Right lobe of liver (tissue), 6 donors: ENCODE measurements at regions not wholly inside any gene's neighbourhood (a gene's known extent, or its start where the extent isn't known, plus 50 kb on each side); places are given as distances from the start of the nearest gene placed in this dataset.

Source experiments
- ATAC-seq, 4 donors: fragments of 200-7000 bp; cut with Tn5 transposase; one replicate each; pipeline ENCODE4 v1.9.1; 2020; ENCODE audit warnings: mild to moderate bottlenecking in 4 of 4, moderate library complexity in 4 of 4
- DNase-seq, 3 donors: peaks; one replicate each; pipeline ENCODE4 v3.0.0-alpha.2; 2020
- H3K27ac ChIP-seq, 3 donors: fragments of 200-600 bp; one replicate each; pipeline ENCODE4 v1.8.0; 2022
- H3K27me3 ChIP-seq, 2 donors: fragments of 200-600 bp; one replicate each; pipeline ENCODE4 v1.8.0; 2022
- H3K36me3 ChIP-seq, 4 donors: fragments of 200-600 bp; sonication (generic) in 1 of 4; one replicate each; pipeline versions ENCODE4 v1.5.1 to v1.8.0; 2017 to 2022; ENCODE audit warnings: control low read depth in 1 of 4
- H3K4me1 ChIP-seq, 4 donors: fragments of 200-600 bp; sonication (generic) in 1 of 4; one replicate each; pipeline versions ENCODE4 v1.5.1 to v1.8.0; 2017 to 2022; ENCODE audit warnings: control low read depth in 1 of 4
- H3K4me3 ChIP-seq, 3 donors: fragments of 200-600 bp; one replicate each; pipeline ENCODE4 v1.8.0; 2022
- H3K9me3 ChIP-seq, 4 donors: fragments of 200-600 bp; sonication (generic) in 1 of 4; one replicate each; pipeline versions ENCODE4 v1.5.1 to v1.8.0; 2017 to 2022; ENCODE audit warnings: control low read depth in 1 of 4
- CTCF ChIP-seq, 4 donors: fragments of 200-600 bp in 3 of 4; fragments of 450-650 bp in 1 of 4; IDR thresholded peaks; one replicate each; pipeline versions ENCODE4 v1.5.1 to v1.8.0; 2016 to 2022; ENCODE audit warnings: antibody characterized with exemption in 4 of 4, mild to moderate bottlenecking in 2 of 4
- POLR2A ChIP-seq: fragments of 450-650 bp; IDR thresholded peaks from one replicate; pipeline ENCODE4 v1.6.1; 2017; ENCODE audit warnings: antibody characterized with exemption, mild to moderate bottlenecking
- WGBS: methylation state at CpG from one replicate; pipeline ENCODE4 v1.1.6; 2018; ENCODE audit warnings: low coverage, low lambda C conversion rate; ENCODE audit not compliant: insufficient coverage; ENCODE audit errors: missing lambda C conversion rate; 5-methylcytosine and 5-hydroxymethylcytosine counted together
- intact Hi-C, 2 donors: fragments of 100-400 bp; cut with DNase I; formaldehyde crosslinking; loops; one replicate each; pipeline versions ENCODE4 v1.11.2 to v1.14.1; 2022
- donor health status: DM: no; HTN: yes; CAD: no.
- donor health status: DM: no; HTN: no; CAD: no.
- donor health status: DM: no; HTN: no; CAD: no.
- donor health status: DM: no; HTN: yes; CAD: no.
- donor health status: DM: no; HTN: yes; CAD: no.

GRCh38 chr3:28791713-28792255, 443.2 kb upstream of the AZI2 start:
- no peak for ATAC-seq
- Histone ChIP-seq H3K4me1 (no peaks in the 10 kb centered on the region), H3K36me3 (no peaks in the 10 kb centered on the region)

GRCh38 chr3:28792604-28793003, 444.0 kb upstream of the AZI2 start:
- Histone ChIP-seq H3K27me3 (no peaks in the 10 kb centered on the region), H3K27ac (no peak overlapping the region), H3K9me3 (no peaks in the 10 kb centered on the region), H3K4me3 (no peak overlapping the region), H3K4me1 (no peaks in the 10 kb centered on the region), H3K36me3 (no peaks in the 10 kb centered on the region)
- no peak for TF ChIP-seq POLR2A
- TF ChIP-seq CTCF (IDR thresholded peaks at IDR 0.05): no peak
- WGBS: 60% methylated on average over 2 of the region's 2 CpGs
- ATAC-seq (no peak), DNase-seq (no peak)
- intact Hi-C loops: no loop called here

More at GRCh38 chr3:28791713-28792255, 443.2 kb upstream of the AZI2 start:
- DNase-seq: no peak
- Histone ChIP-seq H3K4me3 (no peak overlapping the region), H3K27ac (no peak overlapping the region), H3K27me3 (no peaks in the 10 kb centered on the region), H3K9me3 (no peaks in the 10 kb centered on the region)
- intact Hi-C loops: no loop called here
- TF ChIP-seq CTCF (IDR thresholded peaks at IDR 0.05) (no peak), POLR2A (no peak)
- WGBS: 68% methylated on average over 6 of the region's 6 CpGs

- Histone ChIP-seq H3K27ac (no peak overlapping the region), H3K4me1 (no peaks in the 10 kb centered on the region), H3K9me3 (no peaks in the 10 kb centered on the region), H3K36me3 (no peaks in the 10 kb centered on the region), H3K4me3 (no peak overlapping the region), H3K27me3 (no peaks in the 10 kb centered on the region)
- TF ChIP-seq CTCF (IDR thresholded peaks at IDR 0.05) (no peak), POLR2A (no peak)
- DNase-seq (no peak), ATAC-seq (no peak)
- 75% methylated on average over 3 of the region's 4 CpGs for WGBS
- intact Hi-C loops: no loop called here
Measured at GRCh38 chr3:28799084-28799483, 450.5 kb upstream of the AZI2 start.

- 62% methylated on average over 1 of the region's 1 CpG for WGBS
- DNase-seq (no peak), ATAC-seq (no peak)
Measured at GRCh38 chr3:28800203-28800602, 451.6 kb upstream of the AZI2 start.

More at GRCh38 chr3:28800203-28800602, 451.6 kb upstream of the AZI2 start:
- Histone ChIP-seq H3K27ac (no peak overlapping the region), H3K36me3 (no peaks in the 10 kb centered on the region), H3K4me3 (no peak overlapping the region), H3K27me3 (no peaks in the 10 kb centered on the region), H3K4me1 (no peaks in the 10 kb centered on the region), H3K9me3 (no peaks in the 10 kb centered on the region)
- intact Hi-C loops: no loop called here
- TF ChIP-seq POLR2A: no peak
- no peak for TF ChIP-seq CTCF (IDR thresholded peaks at IDR 0.05)
